ENCODE measurements at regions not wholly inside any gene's neighbourhood (a gene's known extent, or its start where the extent isn't known, plus 50 kb on each side); places are given as distances from the start of the nearest gene placed in this dataset.

DNA sequence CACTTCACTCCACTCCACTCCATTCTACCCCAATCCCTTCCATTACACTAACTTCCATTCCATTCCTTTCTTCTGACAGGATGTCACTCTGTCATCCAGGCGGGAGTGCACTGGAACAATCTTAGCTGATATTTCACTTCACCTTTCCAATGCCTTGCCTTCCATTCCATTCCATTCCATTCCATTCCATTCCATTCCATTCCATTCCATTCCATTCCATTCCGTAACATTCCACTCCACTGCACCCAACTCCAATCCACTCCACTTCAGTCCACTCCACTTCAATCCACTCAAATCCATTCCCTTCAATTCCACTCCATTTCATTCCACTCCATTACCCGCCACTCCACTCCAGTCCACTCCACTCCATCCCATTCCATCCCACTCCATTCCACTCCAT, 1099.4 kb downstream of the TSPY10 start:
- TF ChIP-seq CTCF (conservative IDR thresholded peaks at IDR 0.05 in 1 of 2, IDR thresholded peaks at IDR 0.05 in 1 of 2; ENCODE audit: low read depth in 1 of 2, low read length in 2 of 2), result no peak
- no peak for TF ChIP-seq EZH2 (IDR thresholded peaks at IDR 0.05; ENCODE audit: low read length, missing control alignments)
